HL-60 (cell line): ENCODE measurements at regions not wholly inside any gene's neighbourhood (a gene's known extent, or its start where the extent isn't known, plus 50 kb on each side); places are given as distances from the start of the nearest gene placed in this dataset.

Experiments
- CTCF ChIP-seq: IDR thresholded peaks from one replicate; pipeline ENCODE4 v1.5.1; 2011; ENCODE audit warnings: low read length, control low read depth, inconsistent platforms; ENCODE audit not compliant: insufficient read depth
- GABPA ChIP-seq: IDR thresholded peaks from 2 replicates; pipeline ENCODE4 v1.6.1; 2012; ENCODE audit warnings: low read depth
- POLR2AphosphoS5 ChIP-seq: IDR thresholded peaks from 2 replicates; pipeline ENCODE4 v1.6.1; 2012; ENCODE audit warnings: low read depth
- REST ChIP-seq: IDR thresholded peaks from 2 replicates; pipeline ENCODE4 v1.6.1; 2012; ENCODE audit warnings: low read depth; ENCODE audit not compliant: insufficient replicate concordance

GRCh38 chr3:127405010-127405598 lies 117.3 kb upstream of the PRR20G start:
- TF ChIP-seq POLR2AphosphoS5 (no peak), CTCF (no peak), REST (no peak), GABPA (no peak)
